OCI-LY7 (cell line): ENCODE measurements at regions not wholly inside any gene's neighbourhood (a gene's known extent, or its start where the extent isn't known, plus 50 kb on each side); places are given as distances from the start of the nearest gene placed in this dataset.

Source experiments
- BruUV-seq: library from RNA; stranded (reverse); fragments of 400-500 nt; replicated peaks from 2 replicates; lab custom pipeline; 2021; lab: Mats Ljungman, UMichigan
- CTCF ChIA-PET: fragments of 300-600 bp; sonication (Branson Sonifier 250); formaldehyde crosslinking; loops from one replicate; lab custom pipeline; 2022; ENCODE audit warnings: antibody characterized with exemption; ENCODE audit not compliant: unreplicated experiment; lab: Charles Lee
- POLR2A ChIA-PET: fragments of 300-600 bp; sonication (Branson Sonifier 250); formaldehyde crosslinking; loops from one replicate; lab custom pipeline; 2022; ENCODE audit warnings: antibody characterized with exemption; lab: Charles Lee
- DNase-seq: peaks from one replicate; pipeline ENCODE4 v3.0.0-alpha.2; 2015; ENCODE audit warnings: low spot score
- H2AFZ ChIP-seq: fragments of 200-600 bp; sonication (generic), shearing (Covaris generic); 2 replicates; pipeline ENCODE4 v1.6.1; 2014; ENCODE audit warnings: mild to moderate bottlenecking, antibody characterized with exemption, low read length, moderate library complexity
- H3K27ac ChIP-seq: fragments of 200-600 bp; sonication (generic); 2 replicates; pipeline ENCODE4 v1.5.1; 2014; ENCODE audit warnings: mixed run types, low read depth, mild to moderate bottlenecking, moderate library complexity, low read length, inconsistent platforms; ENCODE audit not compliant: poor library complexity, severe bottlenecking
- H3K36me3 ChIP-seq: fragments of 200-600 bp; sonication (generic); 2 replicates; pipeline ENCODE4 v1.6.1; 2014; ENCODE audit warnings: mild to moderate bottlenecking, antibody characterized with exemption, low read length, moderate library complexity, mixed read lengths; ENCODE audit not compliant: insufficient read depth
- H3K4me1 ChIP-seq: fragments of 200-600 bp; sonication (generic); 2 replicates; pipeline ENCODE4 v1.5.1; 2014; ENCODE audit warnings: mild to moderate bottlenecking, low read length; ENCODE audit not compliant: insufficient read depth, poor library complexity, severe bottlenecking
- H3K4me2 ChIP-seq: fragments of 200-600 bp; sonication (generic); 2 replicates; pipeline ENCODE4 v1.6.1; 2014; ENCODE audit warnings: mild to moderate bottlenecking, low read length
- H3K4me3 ChIP-seq: fragments of 200-600 bp; sonication (generic); 2 replicates; pipeline ENCODE4 v1.5.1; 2014; ENCODE audit warnings: mild to moderate bottlenecking, low read depth, low read length; ENCODE audit not compliant: poor library complexity, severe bottlenecking
- H3K79me2 ChIP-seq: fragments of 200-600 bp; sonication (generic); 2 replicates; pipeline ENCODE4 v1.6.1; 2016; ENCODE audit warnings: low read depth, mild to moderate bottlenecking, low read length, moderate library complexity, mixed read lengths; ENCODE audit not compliant: insufficient read depth
- H3K9me2 ChIP-seq: fragments of 200-600 bp; sonication (generic); 2 replicates; pipeline ENCODE4 v1.6.1; 2016; ENCODE audit warnings: mild to moderate bottlenecking, low read length, mixed read lengths; ENCODE audit not compliant: insufficient read depth
- H3K9me3 ChIP-seq: fragments of 200-600 bp; sonication (generic); 2 replicates; pipeline ENCODE4 v1.6.1; 2014; ENCODE audit warnings: mild to moderate bottlenecking, mixed run types, low read length, mixed read lengths
- H4K20me1 ChIP-seq: fragments of 200-600 bp; sonication (generic); 2 replicates; pipeline ENCODE4 v1.6.1; 2014; ENCODE audit warnings: mild to moderate bottlenecking, antibody characterized with exemption, low read length, moderate library complexity, mixed read lengths; ENCODE audit not compliant: insufficient read depth
- EZH2phosphoT487 ChIP-seq: fragments of 200-600 bp; sonication (generic); IDR thresholded peaks from 2 replicates; pipeline ENCODE4 v1.6.1; 2018; ENCODE audit warnings: low read depth, borderline replicate concordance, mild to moderate bottlenecking, mixed run types, antibody characterized with exemption, low read length, moderate library complexity, mixed read lengths
- intact Hi-C: fragments of 100-400 bp; cut with micrococcal nuclease; formaldehyde crosslinking; loops from one replicate; pipeline ENCODE4 v1.10.0; 2022; ENCODE audit not compliant: unreplicated experiment
- TF ChIP-seq, protein P1 (sequence below): fragments of 200-600 bp; sonication (generic); conservative IDR thresholded peaks from 2 replicates; pipeline ENCODE4 v1.5.1; 2014; ENCODE audit warnings: mild to moderate bottlenecking, antibody characterized with exemption, low read length, moderate library complexity, mixed read lengths

- Histone ChIP-seq H3K4me1 (no peaks in the 10 kb centered on the region), H2AFZ (no peak overlapping the region), H3K36me3 (no peaks in the 10 kb centered on the region), H3K4me3 (no peak overlapping the region), H3K9me2 (no peaks in the 10 kb centered on the region), H3K27ac (no peak overlapping the region), H3K9me3 (no peaks in the 10 kb centered on the region), H3K4me2 (no peak overlapping the region), H3K79me2 (no peaks in the 10 kb centered on the region), H4K20me1 (no peaks in the 10 kb centered on the region)
- CTCF ChIA-PET: no interaction called here
- DNase-seq: no peak
- BruUV-seq: no TSS peak
- POLR2A ChIA-PET: interaction anchor here (0.5 to 0.6 kb wide), 2 partner anchors 227 to 437 kb away, joined by 3 to 5 read pairs; no protein-coding TSS in a partner anchor
- intact Hi-C loops: no loop called here
- no peak for TF ChIP-seq EZH2phosphoT487
- TF ChIP-seq, protein P1, sequence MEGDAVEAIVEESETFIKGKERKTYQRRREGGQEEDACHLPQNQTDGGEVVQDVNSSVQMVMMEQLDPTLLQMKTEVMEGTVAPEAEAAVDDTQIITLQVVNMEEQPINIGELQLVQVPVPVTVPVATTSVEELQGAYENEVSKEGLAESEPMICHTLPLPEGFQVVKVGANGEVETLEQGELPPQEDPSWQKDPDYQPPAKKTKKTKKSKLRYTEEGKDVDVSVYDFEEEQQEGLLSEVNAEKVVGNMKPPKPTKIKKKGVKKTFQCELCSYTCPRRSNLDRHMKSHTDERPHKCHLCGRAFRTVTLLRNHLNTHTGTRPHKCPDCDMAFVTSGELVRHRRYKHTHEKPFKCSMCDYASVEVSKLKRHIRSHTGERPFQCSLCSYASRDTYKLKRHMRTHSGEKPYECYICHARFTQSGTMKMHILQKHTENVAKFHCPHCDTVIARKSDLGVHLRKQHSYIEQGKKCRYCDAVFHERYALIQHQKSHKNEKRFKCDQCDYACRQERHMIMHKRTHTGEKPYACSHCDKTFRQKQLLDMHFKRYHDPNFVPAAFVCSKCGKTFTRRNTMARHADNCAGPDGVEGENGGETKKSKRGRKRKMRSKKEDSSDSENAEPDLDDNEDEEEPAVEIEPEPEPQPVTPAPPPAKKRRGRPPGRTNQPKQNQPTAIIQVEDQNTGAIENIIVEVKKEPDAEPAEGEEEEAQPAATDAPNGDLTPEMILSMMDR: no peak
Observed at GRCh38 chr11:92804388-92804966, 165.0 kb upstream of the MTNR1B start.

DNA sequence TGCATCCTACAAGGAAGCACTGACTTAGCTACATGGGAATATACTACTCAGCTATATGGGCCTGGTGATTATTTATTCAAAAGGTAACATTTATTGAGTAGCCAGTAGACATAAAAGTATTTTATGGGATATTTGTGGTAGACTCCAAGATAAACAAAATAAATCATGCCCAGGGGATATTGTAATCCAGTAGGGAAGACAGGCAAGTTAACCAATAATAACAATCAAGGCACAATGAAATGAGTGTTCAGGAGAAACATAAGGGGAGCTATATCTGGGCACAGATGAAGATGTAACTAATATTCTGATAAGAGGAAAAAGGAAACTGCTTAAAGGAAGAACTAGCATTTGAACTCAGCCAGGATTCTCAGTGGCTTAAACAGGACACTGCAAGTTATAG lies 161.4 kb upstream of the MTNR1B start:
- POLR2A ChIA-PET: no interaction called here
- no peak overlapping the region for H3K4me2 ChIP-seq
- intact Hi-C loops: no loop called here
- no TSS peak for BruUV-seq
- DNase-seq: no peak
- CTCF ChIA-PET: no interaction called here
- H3K9me2 ChIP-seq: no peaks in the 10 kb centered on the region
- H3K27ac ChIP-seq: no peak overlapping the region
- no peaks in the 10 kb centered on the region for H3K36me3 ChIP-seq
- H3K9me3 ChIP-seq: no peaks in the 10 kb centered on the region
- no peaks in the 10 kb centered on the region for H4K20me1 ChIP-seq
- H3K4me3 ChIP-seq: no peak overlapping the region
- no peak overlapping the region for H2AFZ ChIP-seq
- H3K4me1 ChIP-seq: no peaks in the 10 kb centered on the region
- H3K79me2 ChIP-seq: no peaks in the 10 kb centered on the region
- TF ChIP-seq EZH2phosphoT487: no peak
- TF ChIP-seq, protein P1: no peak

DNA sequence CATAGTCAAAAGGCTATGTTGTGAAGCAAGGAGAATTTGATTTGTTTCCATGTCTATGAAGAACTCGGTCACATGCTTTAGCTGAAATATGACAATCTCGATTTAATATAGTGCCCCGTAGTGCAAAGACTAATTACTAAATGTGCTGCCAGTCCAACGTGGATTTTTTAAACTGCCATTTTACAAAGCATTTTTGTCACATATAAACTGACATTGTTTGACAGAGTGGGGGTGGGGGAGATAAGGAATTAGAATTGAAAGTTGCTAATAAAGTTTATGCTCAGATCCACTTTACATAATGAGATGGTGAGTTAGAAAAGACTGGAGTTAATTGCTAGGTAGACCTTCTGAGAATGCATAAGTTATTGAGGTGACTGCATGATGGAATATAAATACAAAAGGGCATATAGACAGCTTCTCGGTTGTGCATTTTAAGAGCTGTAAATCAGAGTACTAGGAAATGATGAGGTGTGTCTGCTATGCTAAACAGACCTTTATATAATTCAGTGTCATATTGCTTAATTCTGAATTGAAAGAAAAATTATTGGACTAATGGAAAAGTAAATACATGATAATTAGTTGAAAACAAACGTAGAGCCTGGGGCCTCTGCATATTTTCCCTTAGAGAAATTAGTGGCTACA lies 158.9 kb upstream of the MTNR1B start:
- POLR2A ChIA-PET: interaction anchor here (0.7 kb wide), 1 partner anchor 138 kb away, joined by 4 read pairs; no protein-coding TSS in a partner anchor
- BruUV-seq: no TSS peak
- TF ChIP-seq, protein P1: no peak
- no peak for TF ChIP-seq EZH2phosphoT487
- H2AFZ ChIP-seq: no peak overlapping the region
- H3K9me2 ChIP-seq: no peaks in the 10 kb centered on the region
- no peaks in the 10 kb centered on the region for H3K9me3 ChIP-seq
- H4K20me1 ChIP-seq: no peaks in the 10 kb centered on the region
- CTCF ChIA-PET: no interaction called here
- H3K4me2 ChIP-seq: no peak overlapping the region
- no peak overlapping the region for H3K27ac ChIP-seq
- H3K79me2 ChIP-seq: no peaks in the 10 kb centered on the region
- H3K4me3 ChIP-seq: no peak overlapping the region
- intact Hi-C loops: no loop called here
- no peaks in the 10 kb centered on the region for H3K36me3 ChIP-seq
- DNase-seq: no peak
- no peaks in the 10 kb centered on the region for H3K4me1 ChIP-seq
